PC-9 (cell line): ENCODE measurements at regions not wholly inside any gene's neighbourhood (a gene's known extent, or its start where the extent isn't known, plus 50 kb on each side); places are given as distances from the start of the nearest gene placed in this dataset.

ENCODE experiments used
- BruUV-seq: library from RNA; stranded (reverse); fragments of 400-500 nt; replicated peaks from 2 replicates; lab custom pipeline; 2021; lab: Mats Ljungman, UMichigan
- CTCF ChIA-PET: fragments of 300-600 bp; sonication (Branson Sonifier 250); formaldehyde crosslinking; loops from one replicate; lab custom pipeline; 2022; ENCODE audit warnings: antibody characterized with exemption; lab: Charles Lee
- POLR2A ChIA-PET: fragments of 300-600 bp; sonication (Branson Sonifier 250); formaldehyde crosslinking; loops from one replicate; lab custom pipeline; 2022; ENCODE audit warnings: antibody characterized with exemption; ENCODE audit not compliant: unreplicated experiment; lab: Charles Lee
- DNase-seq, 2 experiments: peaks; one replicate each; pipeline versions ENCODE4 v3.0.0 to v3.0.0-alpha.2; 2015 to 2022; ENCODE audit warnings: mixed read lengths in 1 of 2
- H2AFZ ChIP-seq: fragments of 200-600 bp; sonication (generic); 2 replicates; pipeline ENCODE4 v1.8.1; 2017; ENCODE audit warnings: antibody characterized with exemption
- H3F3A ChIP-seq: fragments of 200-600 bp; sonication (generic); 2 replicates; pipeline ENCODE4 v1.8.1; 2017; ENCODE audit warnings: antibody characterized with exemption, mild to moderate bottlenecking, low read depth; ENCODE audit not compliant: insufficient read depth
- H3K27ac ChIP-seq: fragments of 200-600 bp; sonication (generic); 2 replicates; pipeline ENCODE4 v1.6.1; 2016; ENCODE audit warnings: mixed run types
- H3K27me3 ChIP-seq: fragments of 200-600 bp; sonication (generic); 2 replicates; pipeline ENCODE4 v1.6.1; 2016; ENCODE audit warnings: low read depth, mixed run types; ENCODE audit not compliant: insufficient read depth
- H3K36me3 ChIP-seq: fragments of 200-600 bp; sonication (generic); 2 replicates; pipeline ENCODE4 v1.6.1; 2016; ENCODE audit warnings: low read depth, mixed run types
- H3K4me1 ChIP-seq: fragments of 200-600 bp; sonication (generic); replicated peaks from 2 replicates; pipeline ENCODE4 v1.6.1; 2016; ENCODE audit warnings: mixed run types; ENCODE audit not compliant: insufficient read depth
- H3K4me2 ChIP-seq: fragments of 200-600 bp; sonication (generic); 2 replicates; pipeline ENCODE4 v1.6.1; 2017; ENCODE audit warnings: mixed run types
- H3K4me3 ChIP-seq: fragments of 200-600 bp; sonication (generic); 2 replicates; pipeline ENCODE4 v1.6.1; 2016; ENCODE audit warnings: mixed run types
- H3K79me2 ChIP-seq: fragments of 200-600 bp; sonication (generic); 2 replicates; pipeline ENCODE4 v1.6.1; 2017; ENCODE audit warnings: low read depth, mixed run types
- H3K9me2 ChIP-seq: fragments of 200-600 bp; sonication (generic); 2 replicates; pipeline ENCODE4 v1.8.1; 2017; ENCODE audit warnings: mild to moderate bottlenecking; ENCODE audit not compliant: insufficient read depth
- H3K9me3 ChIP-seq: fragments of 200-600 bp; sonication (generic); 2 replicates; pipeline ENCODE4 v1.8.1; 2016; ENCODE audit warnings: low read depth; ENCODE audit not compliant: insufficient read depth
- H4K20me1 ChIP-seq: fragments of 200-600 bp; sonication (generic); 2 replicates; pipeline ENCODE4 v1.8.1; 2017; ENCODE audit not compliant: insufficient read depth
- CTCF ChIP-seq: fragments of 200-600 bp; sonication (generic); conservative IDR thresholded peaks from 2 replicates; pipeline ENCODE4 v1.6.1; 2017; ENCODE audit warnings: mixed run types, antibody characterized with exemption, mild to moderate bottlenecking, moderate library complexity
- EZH2 ChIP-seq: fragments of 200-600 bp; sonication (generic); IDR thresholded peaks from 2 replicates; pipeline ENCODE4 v1.8.0; 2017; ENCODE audit warnings: antibody characterized with exemption, low read depth
- intact Hi-C: fragments of 100-400 bp; cut with micrococcal nuclease; formaldehyde crosslinking; loops from one replicate; pipeline ENCODE4 v1.10.0; 2022; ENCODE audit not compliant: unreplicated experiment

- no TSS peak for BruUV-seq
- intact Hi-C loops = no loop called here
- POLR2A ChIA-PET = no interaction called here
- H3K27me3 ChIP-seq = no peaks in the 10 kb centered on the region
- H3K9me2 ChIP-seq = no peaks in the 10 kb centered on the region
- CTCF ChIA-PET = no interaction called here
- H3K79me2 ChIP-seq = no peaks in the 10 kb centered on the region
- no peak overlapping the region for H2AFZ ChIP-seq
- H4K20me1 ChIP-seq = no peaks in the 10 kb centered on the region
- H3K4me1 ChIP-seq = no peaks in the 10 kb centered on the region
- H3F3A ChIP-seq = no peaks in the 10 kb centered on the region
- no peak overlapping the region for H3K27ac ChIP-seq
- H3K9me3 ChIP-seq = no peaks in the 10 kb centered on the region
- H3K36me3 ChIP-seq = no peaks in the 10 kb centered on the region
- no peak overlapping the region for H3K4me2 ChIP-seq
- no peak for TF ChIP-seq EZH2
- no peak for DNase-seq
- no peak overlapping the region for H3K4me3 ChIP-seq
Observed at GRCh38 chr7:70907259-70908247, 224.4 kb upstream of the GALNT17 start.

- H3K79me2 ChIP-seq = no peaks in the 10 kb centered on the region
- H2AFZ ChIP-seq = no peak overlapping the region
- H3K4me1 ChIP-seq = no peaks in the 10 kb centered on the region
- no peak for DNase-seq
- no peaks in the 10 kb centered on the region for H3F3A ChIP-seq
- H4K20me1 ChIP-seq = no peaks in the 10 kb centered on the region
- H3K27ac ChIP-seq = no peak overlapping the region
- no TSS peak for BruUV-seq
- intact Hi-C loops = no loop called here
- H3K36me3 ChIP-seq = no peaks in the 10 kb centered on the region
- no peaks in the 10 kb centered on the region for H3K9me3 ChIP-seq
- no peak overlapping the region for H3K4me3 ChIP-seq
- ChIA-PET CTCF (no interaction called here), POLR2A (no interaction called here)
- no peak for TF ChIP-seq CTCF
- TF ChIP-seq EZH2 = no peak
- no peak overlapping the region for H3K4me2 ChIP-seq
- no peaks in the 10 kb centered on the region for H3K27me3 ChIP-seq
- H3K9me2 ChIP-seq = no peaks in the 10 kb centered on the region
Observed at GRCh38 chr7:70913924-70914323, 218.0 kb upstream of the GALNT17 start.

- TF ChIP-seq CTCF (no peak), EZH2 (no peak)
- no peak for DNase-seq
- H3K9me3 ChIP-seq = no peaks in the 10 kb centered on the region
- no peaks in the 10 kb centered on the region for H3K36me3 ChIP-seq
- H3K79me2 ChIP-seq = no peaks in the 10 kb centered on the region
- intact Hi-C loops = no loop called here
- ChIA-PET POLR2A (no interaction called here), CTCF (no interaction called here)
- H3K4me2 ChIP-seq = no peak overlapping the region
- H3K27ac ChIP-seq = no peak overlapping the region
- no peaks in the 10 kb centered on the region for H3K9me2 ChIP-seq
- no peaks in the 10 kb centered on the region for H3F3A ChIP-seq
- H3K27me3 ChIP-seq = no peaks in the 10 kb centered on the region
- H3K4me1 ChIP-seq = no peaks in the 10 kb centered on the region
- H2AFZ ChIP-seq = no peak overlapping the region
- BruUV-seq = no TSS peak
- no peak overlapping the region for H3K4me3 ChIP-seq
- H4K20me1 ChIP-seq = no peaks in the 10 kb centered on the region
Observed at GRCh38 chr7:70915067-70915466, 216.9 kb upstream of the GALNT17 start.
